ENCODE measurements at regions not wholly inside any gene's neighbourhood (a gene's known extent, or its start where the extent isn't known, plus 50 kb on each side); places are given as distances from the start of the nearest gene placed in this dataset.
A peak's percentile ranks its signal among the peaks of the same experiment; 100 is the strongest.
"Not testable (repeated sequence)": the region's sequence is repeated elsewhere in the genome, so short reads cannot be mapped to it uniquely, and the experiment has no call there.

DNA sequence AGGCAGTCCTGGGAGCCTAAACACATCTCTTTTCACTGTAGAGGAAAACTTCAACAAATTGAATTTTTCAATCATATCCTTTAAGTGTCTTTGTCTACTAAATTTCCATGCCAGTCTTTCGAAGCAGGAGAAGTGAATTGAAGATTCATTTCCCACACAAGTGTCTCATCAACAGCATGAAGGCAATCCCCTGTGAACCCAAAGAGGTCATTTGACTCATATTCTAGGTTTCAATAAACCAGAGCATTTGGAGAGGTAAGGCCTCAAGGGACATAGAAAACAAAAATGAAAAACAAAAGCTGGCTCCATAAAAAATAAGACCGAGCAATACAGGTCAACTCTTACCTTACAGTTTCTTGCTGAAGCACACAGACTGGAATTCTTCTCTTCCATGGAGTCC lies 94.1 kb upstream of the ATP1B1 start:
- no peak for DNase-seq (ENCODE audit: low read depth in 2 of 2)

DNA sequence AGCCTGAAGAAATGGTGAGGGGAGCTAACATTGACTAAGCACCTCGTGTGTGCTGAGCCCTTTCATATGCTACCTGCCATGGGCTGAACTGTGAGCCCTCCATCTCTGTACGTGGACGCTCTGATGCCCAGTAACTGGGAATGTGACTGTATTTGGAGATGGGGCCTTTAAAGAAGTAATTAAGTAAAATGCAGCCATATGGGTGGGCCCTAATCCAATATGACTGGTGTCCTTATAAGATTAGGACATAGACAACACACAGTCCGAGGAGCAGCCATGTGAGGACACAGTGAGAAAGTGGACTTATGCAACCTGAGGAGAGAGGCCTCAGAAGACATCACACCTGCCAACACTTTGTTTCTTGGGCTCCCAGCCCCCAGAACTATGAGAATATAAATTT lies 92.7 kb upstream of the ATP1B1 start:
- no peak for DNase-seq (ENCODE audit: low read depth in 2 of 2)

DNA sequence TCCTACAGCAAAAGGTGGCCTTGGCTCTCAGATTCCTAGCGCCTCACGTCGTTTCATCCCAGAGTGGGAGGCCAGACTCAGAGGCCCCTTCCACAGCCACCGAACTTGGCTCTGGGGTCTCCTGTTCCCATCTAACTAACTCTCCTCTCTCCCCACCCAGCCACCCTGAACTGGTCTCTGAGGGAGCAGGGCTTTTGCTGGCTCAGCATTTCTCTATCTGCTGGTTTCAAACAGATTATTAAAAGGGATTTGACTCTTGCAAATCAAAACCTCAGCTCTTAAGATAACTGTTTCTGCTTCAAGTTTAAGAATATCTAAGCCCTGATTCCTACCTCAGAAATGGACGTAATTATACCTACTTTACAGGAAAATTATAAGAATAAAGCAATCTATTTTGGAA lies 91.0 kb upstream of the ATP1B1 start:
- no peak for DNase-seq (ENCODE audit: low read depth in 2 of 2)

DNA sequence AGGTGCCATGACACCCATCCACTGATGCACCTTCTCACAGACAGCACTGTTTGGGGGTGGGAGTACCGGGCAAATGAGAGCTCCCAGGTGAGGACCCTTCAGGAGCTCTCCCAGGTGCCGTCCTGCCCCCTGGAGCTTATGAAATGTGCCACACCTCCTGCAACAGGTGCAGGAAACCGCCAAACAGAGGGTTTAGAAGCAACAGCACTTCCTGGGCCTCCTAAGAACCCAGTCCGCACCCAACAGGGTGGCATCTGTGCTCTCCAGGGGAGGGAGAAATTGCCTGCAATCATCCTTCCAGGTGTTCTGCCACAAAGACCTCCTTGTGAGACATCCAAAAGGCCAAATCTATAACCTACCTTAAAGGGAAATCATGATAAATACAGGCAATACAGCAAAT lies 87.7 kb upstream of the ATP1B1 start:
- no peak for DNase-seq (ENCODE audit: low read depth in 2 of 2)

DNA sequence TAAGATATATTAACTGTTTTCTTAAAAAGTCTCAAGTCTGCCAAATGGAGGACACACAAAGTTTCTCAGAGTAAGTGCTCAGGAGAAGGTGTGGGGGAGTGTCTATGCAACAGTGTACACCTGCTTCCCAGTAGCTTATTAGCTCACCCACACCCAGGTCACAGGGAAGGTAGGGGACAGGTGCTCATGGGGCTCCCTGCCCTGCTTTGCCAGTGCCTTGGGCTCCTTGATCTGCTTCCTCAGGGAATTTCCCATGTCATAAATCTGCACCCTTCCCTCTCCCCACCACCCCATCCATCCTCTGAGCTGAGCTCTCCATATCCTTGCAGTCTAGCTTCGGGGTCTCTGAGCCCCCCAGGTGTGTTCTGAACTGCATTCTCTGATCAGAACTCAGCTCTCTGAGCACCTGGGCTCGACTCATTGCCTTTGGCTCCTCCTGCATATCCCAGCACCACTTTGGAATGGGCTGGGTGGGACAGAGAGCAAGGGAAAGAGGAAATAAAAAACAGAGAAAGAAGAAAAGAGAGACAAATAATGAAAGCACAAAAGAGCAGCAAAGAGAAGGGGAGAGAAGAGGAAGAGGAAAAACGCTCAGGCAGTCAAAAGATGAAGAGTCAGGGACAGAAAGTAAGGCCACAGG lies 87.0 kb upstream of the ATP1B1 start:
- no peak for DNase-seq (ENCODE audit: low read depth in 2 of 2)

DNA sequence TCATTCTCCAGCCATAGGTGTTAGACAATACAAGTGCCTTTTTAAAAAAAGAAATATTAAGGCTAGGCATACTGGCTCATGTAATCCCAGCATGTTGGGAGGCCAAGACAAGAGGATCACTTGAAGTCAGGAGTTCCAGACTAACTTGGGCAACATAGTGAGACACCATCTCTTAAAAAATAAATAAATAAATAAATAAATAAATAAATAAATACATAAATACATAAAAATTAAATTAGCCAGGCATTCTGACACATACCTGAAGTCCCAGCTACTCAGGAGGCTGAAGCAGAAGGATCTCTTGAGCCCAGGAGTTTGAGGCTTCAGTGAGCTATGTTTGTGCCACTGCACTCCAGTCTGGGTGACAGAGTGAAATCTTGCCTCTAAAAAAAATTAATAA lies 85.8 kb upstream of the ATP1B1 start:
- DNase-seq (ENCODE audit: low read depth in 2 of 2): no peak

DNA sequence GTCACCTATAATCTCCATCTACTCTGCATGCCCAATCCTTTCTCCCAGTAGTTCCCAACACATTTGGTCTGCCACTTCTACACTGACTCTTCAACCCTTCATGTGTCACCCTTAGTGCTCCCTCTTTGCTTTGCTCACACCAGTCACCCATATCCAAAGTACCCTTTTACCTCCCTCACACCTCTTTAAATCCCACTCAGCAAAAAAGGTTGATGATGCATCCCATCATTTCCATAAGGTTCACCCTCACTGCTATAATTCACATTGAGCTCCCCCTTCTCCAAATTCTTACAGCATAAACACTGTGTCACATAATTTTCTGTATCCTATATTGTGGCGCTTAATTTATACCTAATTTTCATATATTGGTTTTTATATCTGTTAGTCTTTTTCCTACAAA lies 83.8 kb upstream of the ATP1B1 start:
- no peak for DNase-seq (ENCODE audit: low read depth in 2 of 2)

DNA sequence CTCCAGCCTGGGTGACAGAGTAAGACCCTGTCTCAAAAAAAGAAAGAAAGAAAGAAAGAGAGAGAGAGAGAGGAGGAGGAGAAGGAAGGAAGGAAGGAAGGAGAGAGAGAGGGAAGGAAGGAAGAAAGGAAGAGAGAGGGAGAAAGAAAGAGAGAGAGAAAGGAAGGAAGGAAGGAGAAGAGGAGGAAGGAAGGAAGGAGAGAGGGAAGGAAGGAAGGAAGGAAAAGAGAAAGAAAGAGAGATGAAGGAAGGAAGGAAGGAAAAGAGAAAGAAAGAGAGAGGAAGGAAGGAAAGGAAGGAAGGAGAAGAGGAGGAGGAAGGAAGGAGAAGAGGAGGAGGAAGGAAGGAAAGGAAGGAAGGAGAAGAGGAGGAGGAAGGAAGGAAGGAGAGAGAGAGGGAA lies 82.2 kb upstream of the ATP1B1 start:
- no peak for DNase-seq (ENCODE audit: low read depth in 2 of 2)

DNA sequence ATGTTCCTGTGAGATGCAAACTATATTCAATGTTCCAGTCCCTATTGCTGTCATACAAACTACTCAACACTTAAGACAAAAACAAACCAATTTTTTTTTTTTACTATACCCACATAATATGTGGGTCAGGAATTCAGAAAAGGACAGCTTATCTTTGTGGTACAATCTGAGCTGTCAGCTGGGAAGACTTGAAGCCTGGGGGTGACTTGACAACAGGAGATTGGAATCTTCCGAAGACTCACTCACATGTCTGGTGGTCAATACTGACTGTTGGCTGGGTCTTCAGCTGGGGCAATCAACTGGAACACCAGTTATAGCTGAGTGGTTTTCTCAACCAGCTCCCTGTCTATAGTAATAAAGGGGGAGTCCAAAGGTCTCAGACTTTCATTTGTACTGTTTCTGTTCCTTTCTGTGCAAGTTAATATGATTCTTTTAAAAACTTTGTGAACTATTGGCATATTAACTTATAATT lies 81.7 kb upstream of the ATP1B1 start:
- DNase-seq (ENCODE audit: low read depth in 2 of 2): no peak

DNA sequence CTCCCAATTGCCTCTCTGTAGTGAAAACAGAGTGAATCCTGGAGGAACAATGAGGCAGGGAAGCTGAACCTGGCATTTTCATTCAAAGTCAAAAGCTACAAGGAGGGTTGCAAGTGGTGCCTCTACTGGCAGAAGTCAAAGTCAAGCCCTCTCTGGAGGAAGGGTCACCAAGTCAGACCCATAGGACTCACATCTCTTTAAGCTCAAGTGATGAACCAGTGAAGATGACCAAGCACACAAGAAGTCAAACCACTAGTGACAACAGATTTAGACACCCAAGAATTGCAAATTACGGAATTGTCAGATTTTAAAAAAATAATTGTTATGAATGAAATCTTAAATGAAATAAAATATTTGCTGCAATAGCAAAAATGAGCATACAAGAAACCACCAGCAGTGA lies 81.1 kb upstream of the ATP1B1 start:
- DNase-seq (ENCODE audit: low read depth in 2 of 2): no peak

DNA sequence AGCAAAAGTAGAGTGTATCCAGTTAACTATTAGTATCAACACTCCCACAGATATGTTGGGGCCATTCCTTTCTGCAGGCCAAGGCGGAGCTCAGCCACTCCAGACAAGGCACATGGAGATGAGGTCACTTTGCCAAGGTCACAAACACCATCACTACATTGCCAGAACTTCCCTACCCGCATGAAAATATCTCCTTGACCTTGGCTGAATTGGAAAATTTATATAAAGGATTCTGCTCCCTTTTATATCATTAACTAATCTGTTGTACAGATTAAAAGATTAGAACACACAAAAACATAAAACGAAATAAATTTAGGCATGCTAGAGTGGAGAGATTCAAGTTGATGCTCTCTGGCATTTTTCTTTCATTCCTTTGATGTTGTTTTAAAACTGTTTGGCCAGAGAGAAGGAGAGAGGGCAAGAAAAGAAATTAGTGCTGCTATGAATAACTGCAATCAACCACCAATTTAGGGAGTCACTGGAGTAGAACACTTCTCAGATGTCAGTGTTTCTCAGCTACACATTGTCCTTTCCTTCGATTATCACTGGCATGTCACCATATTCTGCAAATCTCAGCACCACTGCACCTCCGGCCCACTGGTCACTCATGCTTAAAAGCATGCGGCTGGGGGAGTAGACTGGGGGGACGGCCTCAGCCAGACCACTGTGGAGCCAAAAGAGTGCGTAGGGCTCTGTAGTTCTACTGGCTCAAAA lies 78.7 kb upstream of the ATP1B1 start:
- no peak for DNase-seq (ENCODE audit: low read depth in 2 of 2)

DNA sequence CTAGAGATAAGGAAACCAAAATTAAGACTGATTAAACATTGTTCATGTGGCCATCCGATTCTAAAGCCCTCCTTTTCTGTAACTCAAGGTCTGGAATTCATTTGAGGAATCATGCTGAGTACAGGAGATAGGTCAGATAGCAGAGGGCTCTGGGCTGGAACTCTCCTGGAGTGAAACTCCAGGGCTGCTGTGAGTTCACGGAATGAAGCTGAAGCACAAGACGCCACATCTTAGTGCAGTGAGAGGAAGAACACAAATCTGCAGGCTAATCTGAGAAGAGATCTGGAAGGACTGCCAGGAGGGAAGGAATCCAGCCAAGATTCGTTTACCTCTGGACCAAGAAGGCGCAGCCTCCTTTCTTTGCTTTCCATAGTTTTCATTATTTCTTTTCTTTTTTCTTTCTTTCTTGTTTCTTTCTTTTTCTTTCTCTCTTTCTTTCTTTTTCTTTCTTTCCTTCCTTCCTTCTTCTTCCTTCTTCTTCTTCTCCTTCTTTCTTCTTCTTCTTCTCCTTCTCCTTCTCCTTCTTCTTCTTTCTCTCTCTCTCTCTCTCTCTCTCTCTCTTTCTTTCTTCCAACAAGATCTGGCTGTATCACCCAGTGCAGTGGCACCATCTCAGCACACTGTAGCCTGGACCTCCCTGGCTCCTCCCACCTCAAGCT lies 74.8 kb upstream of the ATP1B1 start:
- no peak for DNase-seq (ENCODE audit: low read depth in 2 of 2)

DNA sequence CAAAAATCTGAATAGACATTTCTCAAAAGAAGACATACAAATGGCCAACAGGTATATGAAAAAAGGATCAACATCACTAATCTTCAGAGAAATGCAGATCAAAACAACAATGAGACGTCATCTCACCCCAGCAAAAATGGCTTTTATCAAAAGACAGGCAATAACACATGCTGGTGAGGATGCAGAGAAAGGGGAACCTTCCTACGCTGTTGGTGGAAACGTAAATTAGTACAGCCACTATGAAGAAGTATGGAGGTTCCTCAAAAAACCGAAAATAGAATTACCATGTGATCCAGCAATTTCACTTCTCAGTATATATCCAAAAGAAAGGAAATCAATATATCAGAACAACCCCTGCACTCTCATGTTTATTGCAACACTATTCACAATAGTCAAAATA lies 65.1 kb upstream of the ATP1B1 start:
- no peak for DNase-seq (ENCODE audit: low read depth in 2 of 2)

DNA sequence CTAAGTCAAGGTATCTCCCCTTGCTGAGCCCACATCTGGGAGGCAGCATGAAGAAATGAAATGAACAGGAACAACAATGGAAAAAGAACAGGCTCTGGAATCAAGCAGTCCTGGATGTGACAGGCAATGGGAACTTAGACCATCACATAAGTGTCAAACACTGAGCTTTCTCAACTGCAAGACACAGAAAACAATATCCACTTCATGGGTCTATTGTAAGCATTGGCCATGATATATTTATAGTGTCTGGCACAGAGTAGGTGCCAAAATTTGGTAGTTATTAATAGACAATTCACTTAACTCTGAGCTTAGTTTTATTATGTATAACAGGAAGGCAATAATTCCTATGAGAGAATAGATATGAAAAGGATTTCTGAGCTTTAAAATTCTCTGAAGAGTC lies 64.1 kb upstream of the ATP1B1 start:
- no peak for DNase-seq (ENCODE audit: low read depth in 2 of 2)

DNA sequence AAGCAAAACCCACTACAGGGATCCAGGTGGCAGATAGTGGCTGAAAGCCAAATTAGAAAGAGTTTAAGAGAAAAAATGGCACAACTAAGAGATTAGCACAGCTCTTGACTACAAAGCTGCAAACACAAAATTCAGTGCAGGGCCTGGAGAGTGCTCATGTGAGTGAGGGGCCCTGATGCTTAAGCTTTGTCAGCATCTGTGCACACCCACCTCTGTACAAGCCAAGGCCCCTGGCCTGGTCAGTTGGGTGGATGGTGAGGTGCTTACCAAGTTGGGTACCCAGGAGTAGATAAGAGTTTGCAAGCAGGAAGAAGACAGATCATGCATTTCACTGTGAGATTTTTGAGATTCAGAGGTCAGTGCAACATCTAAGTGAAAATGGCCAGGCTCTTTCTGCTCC lies 62.7 kb upstream of the ATP1B1 start:
- DNase-seq (ENCODE audit: low read depth in 2 of 2): no peak

DNA sequence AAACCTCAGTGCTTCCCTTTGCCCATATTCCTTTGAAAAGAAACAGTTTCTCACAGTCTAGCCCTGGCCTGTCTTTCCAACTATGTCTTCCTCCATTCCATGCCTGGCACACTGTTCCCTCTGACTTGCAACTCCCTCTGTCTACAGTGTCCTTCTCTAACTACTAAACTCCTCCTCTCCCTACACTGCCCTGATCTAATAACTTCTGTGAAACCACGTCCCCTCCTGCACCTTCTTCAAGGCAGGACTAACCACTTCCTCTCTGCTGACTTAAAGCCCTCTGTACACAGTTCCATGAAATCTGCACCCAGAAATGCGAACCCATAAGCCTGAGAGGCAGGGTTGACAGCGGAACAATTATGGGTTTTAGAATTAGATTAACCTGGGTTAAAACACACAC lies 62.2 kb upstream of the ATP1B1 start:
- DNase-seq (ENCODE audit: low read depth in 2 of 2): peak in 1 of 2 donors; percentile 8

DNA sequence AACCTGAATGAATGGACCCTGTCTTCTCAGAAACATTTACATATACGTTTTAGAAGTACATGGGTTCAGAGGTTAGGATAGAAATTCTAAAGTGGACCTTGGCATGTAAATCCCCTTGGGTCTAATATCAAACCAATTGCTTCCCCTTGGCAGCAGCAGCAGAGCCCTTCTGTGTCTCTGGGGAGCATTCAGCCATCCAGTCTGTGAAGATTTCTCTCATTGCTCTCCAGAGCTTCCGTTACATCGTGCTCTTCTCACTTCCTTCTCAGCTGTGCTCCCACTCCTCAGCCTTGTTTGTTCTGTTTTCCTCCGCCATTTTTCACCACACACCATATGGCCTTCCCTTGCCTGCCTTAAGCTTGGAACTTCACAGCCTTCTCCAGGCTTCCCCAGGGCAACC lies 61.5 kb upstream of the ATP1B1 start:
- no peak for DNase-seq (ENCODE audit: low read depth in 2 of 2)

DNA sequence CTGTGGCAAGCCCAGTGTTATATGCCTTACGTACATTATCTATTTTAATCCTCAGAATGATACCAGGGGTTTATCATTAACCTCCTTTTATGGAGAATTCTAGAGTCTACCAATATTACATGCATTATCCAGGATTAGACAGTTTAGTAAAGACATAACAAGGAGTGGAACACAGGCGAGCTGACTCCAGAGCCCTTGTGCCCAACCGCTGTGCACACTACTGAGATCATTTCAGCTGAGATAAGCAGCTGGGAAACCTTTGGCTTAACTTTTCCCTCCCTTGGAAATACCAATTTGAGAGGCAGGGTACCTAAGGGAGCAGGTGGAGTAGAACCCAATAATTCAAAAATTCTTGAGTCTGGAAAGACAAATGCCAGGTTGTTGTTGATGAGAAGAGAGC lies 59.8 kb upstream of the ATP1B1 start:
- DNase-seq (ENCODE audit: low read depth in 2 of 2): no peak

DNA sequence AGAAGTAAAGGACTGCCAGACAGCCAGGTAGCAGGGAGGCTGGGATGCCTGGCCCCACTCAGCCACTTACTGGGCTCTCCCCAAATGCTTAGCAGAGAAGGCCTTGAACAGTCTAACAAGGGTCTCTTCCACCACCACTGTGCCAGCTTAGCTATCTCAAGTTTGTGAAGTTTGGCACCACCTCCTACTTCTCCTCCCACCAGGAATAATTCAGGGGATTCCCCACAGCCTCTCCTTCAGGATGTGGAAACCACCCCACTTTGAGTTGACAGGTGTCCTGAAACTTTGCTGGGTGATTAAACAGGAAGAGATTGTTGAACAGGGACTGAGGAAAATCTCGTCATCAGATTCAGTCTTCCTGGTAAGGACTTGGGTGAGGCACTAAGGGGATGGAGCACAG lies 59.4 kb upstream of the ATP1B1 start:
- no peak for DNase-seq (ENCODE audit: low read depth in 2 of 2)

DNA sequence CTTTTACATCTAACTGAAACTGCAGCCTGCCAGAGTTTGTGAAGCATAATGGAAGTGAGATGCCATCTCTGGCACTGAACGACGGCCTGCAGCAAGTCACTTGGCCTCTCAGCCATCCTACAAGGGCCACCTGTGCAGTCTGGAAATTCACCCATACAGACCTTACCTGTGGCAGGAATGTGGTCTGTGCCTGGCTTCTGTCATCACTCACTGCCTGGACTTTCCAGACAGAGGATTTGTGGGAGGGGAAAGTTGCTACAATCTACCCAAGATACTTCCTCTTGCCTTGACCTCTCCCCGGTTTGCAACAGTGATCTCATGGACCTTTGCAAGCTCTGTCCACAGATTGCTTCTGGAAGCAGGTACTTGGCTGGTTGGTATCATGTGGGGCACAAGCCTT lies 58.4 kb upstream of the ATP1B1 start:
- no peak for DNase-seq (ENCODE audit: low read depth in 2 of 2)

DNA sequence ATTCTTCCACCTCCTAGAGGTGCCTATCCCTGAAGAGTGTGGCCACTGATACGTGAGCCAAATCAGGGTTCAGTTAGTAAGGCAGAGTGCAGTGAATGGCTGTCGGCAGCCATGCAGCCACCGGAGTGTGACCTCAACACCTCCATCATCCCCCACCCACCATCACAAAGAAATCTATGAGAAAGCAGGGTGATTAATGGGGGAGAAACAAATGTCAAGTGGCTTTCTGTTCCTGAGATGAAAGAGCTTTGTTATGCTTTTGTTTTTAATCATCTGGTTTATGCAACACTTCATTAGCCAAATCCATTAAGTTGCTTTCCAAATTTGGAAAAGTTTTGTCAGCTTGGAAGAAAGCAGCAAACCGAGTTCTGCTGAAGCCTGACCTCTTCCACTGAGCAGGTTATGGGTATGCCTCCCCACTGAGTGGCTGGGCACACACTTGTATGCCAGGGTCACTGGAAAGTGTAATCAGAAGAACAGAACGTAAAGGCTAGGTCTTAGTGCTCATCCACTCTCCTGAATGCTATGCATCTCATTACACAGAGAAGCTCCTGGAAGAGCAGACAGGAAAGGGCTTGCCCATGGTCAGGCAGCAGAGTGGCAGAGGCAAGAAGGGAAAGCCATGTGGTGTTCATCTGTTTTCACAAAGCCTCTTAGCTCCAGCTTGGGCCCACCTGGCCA lies 57.1 kb upstream of the ATP1B1 start:
- no peak for DNase-seq (ENCODE audit: low read depth in 2 of 2)

DNA sequence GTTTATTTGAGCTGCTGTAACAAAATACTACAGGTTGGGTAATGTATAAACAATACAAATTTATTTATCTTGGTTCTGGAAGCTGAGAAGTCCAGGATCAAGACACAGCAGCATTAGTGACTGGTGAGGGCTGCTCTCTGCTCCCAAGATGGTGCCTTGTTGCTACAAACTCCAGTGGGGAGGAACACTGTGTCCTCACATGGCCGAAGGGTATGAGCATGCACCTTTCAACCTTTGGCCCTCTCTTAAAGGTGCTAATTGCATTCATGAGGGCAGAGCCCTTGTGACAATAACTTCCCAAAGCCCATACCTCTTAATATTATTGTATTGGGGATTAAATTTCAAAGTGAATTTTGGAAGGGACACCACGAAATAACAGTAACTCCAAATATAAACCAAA lies 55.3 kb upstream of the ATP1B1 start:
- no peak for DNase-seq (ENCODE audit: low read depth in 2 of 2)

DNA sequence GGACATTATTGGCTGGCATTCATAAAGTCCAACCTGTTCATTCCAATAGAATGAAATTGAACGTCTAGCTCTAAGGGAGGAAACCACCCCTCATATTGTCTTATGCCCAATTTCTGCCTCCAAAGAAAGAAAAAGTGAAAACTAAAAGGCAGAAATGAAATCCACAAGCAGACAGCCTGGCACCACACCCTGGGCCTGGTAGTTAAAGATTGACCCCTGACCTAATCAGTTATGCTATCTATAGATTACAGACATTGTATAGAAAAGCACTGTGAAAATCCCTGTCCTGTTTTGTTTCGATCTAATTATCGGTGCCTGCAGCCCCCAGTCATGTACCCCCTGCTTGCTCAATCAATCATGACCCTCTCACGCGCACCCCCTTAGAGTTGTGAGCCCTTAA lies 54.3 kb upstream of the ATP1B1 start:
- DNase-seq (ENCODE audit: low read depth in 2 of 2): not testable (repeated sequence)

All from stimulated activated CD4-positive, alpha-beta T cell treated with anti-CD3 and anti-CD28 coated beads, Interleukin-1b, Interleukin-23, amount 100 ng/mL, for 4 hours (primary cell).